ENCODE measurements at regions not wholly inside any gene's neighbourhood (a gene's known extent, or its start where the extent isn't known, plus 50 kb on each side); places are given as distances from the start of the nearest gene placed in this dataset.

GRCh38 chr13:95477187-95477586 lies 75.3 kb upstream of the CLDN10 start:
- Histone ChIP-seq H3K79me2 (ENCODE audit: control insufficient read depth, low read length) (no peaks in the 10 kb centered on the region), H4K20me1 (ENCODE audit: control insufficient read depth, insufficient read depth, low read depth, low read length) (no peaks in the 10 kb centered on the region), H3K36me3 (ENCODE audit: control insufficient read depth, low read length) (no peaks in the 10 kb centered on the region), H3K9me3 (ENCODE audit: control insufficient read depth, insufficient read depth, low read length) (no peaks in the 10 kb centered on the region), H3K4me1 (ENCODE audit: control insufficient read depth, low read length) (peaks cover 7% of the 10 kb centered on the region), H3K9me2 (replicated peaks; ENCODE audit: control insufficient read depth, low read length) (no peaks in the 10 kb centered on the region), H3K27me3 (ENCODE audit: control insufficient read depth, low read length) (peaks cover 11% of the 10 kb centered on the region), H3K4me3 (ENCODE audit: low read length) (no peak overlapping the region), H3K27ac (ENCODE audit: low read depth, low read length) (no peak overlapping the region), H3K4me2 (ENCODE audit: low read length) (no peak overlapping the region), H3F3A (ENCODE audit: control insufficient read depth, insufficient read depth) (no peaks in the 10 kb centered on the region)
- TF ChIP-seq EZH2phosphoT487 (IDR thresholded peaks at IDR 0.05; ENCODE audit: borderline replicate concordance, low read length): no peak
- no peak for TF ChIP-seq CTCF (IDR thresholded peaks at IDR 0.05; ENCODE audit: low read depth, low read length, poor library complexity, severe bottlenecking)

GRCh38 chr13:95479731-95480130 lies 72.8 kb upstream of the CLDN10 start:
- Histone ChIP-seq H3K27me3 (ENCODE audit: control insufficient read depth, low read length) (peaks cover 11% of the 10 kb centered on the region), H3K4me2 (ENCODE audit: low read length) (no peak overlapping the region), H3F3A (ENCODE audit: control insufficient read depth, insufficient read depth) (no peaks in the 10 kb centered on the region), H3K9me3 (ENCODE audit: control insufficient read depth, insufficient read depth, low read length) (no peaks in the 10 kb centered on the region), H3K4me3 (ENCODE audit: low read length) (no peak overlapping the region), H3K36me3 (ENCODE audit: control insufficient read depth, low read length) (no peaks in the 10 kb centered on the region), H3K27ac (ENCODE audit: low read depth, low read length) (no peak overlapping the region), H4K20me1 (ENCODE audit: control insufficient read depth, insufficient read depth, low read depth, low read length) (no peaks in the 10 kb centered on the region), H3K9me2 (replicated peaks; ENCODE audit: control insufficient read depth, low read length) (no peaks in the 10 kb centered on the region), H3K79me2 (ENCODE audit: control insufficient read depth, low read length) (no peaks in the 10 kb centered on the region), H3K4me1 (ENCODE audit: control insufficient read depth, low read length) (peaks cover 7% of the 10 kb centered on the region)
- TF ChIP-seq EZH2phosphoT487 (IDR thresholded peaks at IDR 0.05; ENCODE audit: borderline replicate concordance, low read length) (no peak), CTCF (IDR thresholded peaks at IDR 0.05; ENCODE audit: low read depth, low read length, poor library complexity, severe bottlenecking) (no peak)

GRCh38 chr13:95480131-95480545 lies 72.4 kb upstream of the CLDN10 start:
- Histone ChIP-seq H3K4me2 (ENCODE audit: low read length) (no peak overlapping the region), H3K27ac (ENCODE audit: low read depth, low read length) (no peak overlapping the region), H3K27me3 (ENCODE audit: control insufficient read depth, low read length) (peaks cover 11% of the 10 kb centered on the region), H3F3A (ENCODE audit: control insufficient read depth, insufficient read depth) (no peaks in the 10 kb centered on the region), H3K4me3 (ENCODE audit: low read length) (no peak overlapping the region), H3K79me2 (ENCODE audit: control insufficient read depth, low read length) (no peaks in the 10 kb centered on the region), H3K9me2 (replicated peaks; ENCODE audit: control insufficient read depth, low read length) (no peaks in the 10 kb centered on the region), H3K9me3 (ENCODE audit: control insufficient read depth, insufficient read depth, low read length) (no peaks in the 10 kb centered on the region), H4K20me1 (ENCODE audit: control insufficient read depth, insufficient read depth, low read depth, low read length) (no peaks in the 10 kb centered on the region), H3K4me1 (ENCODE audit: control insufficient read depth, low read length) (peaks cover 7% of the 10 kb centered on the region), H3K36me3 (ENCODE audit: control insufficient read depth, low read length) (no peaks in the 10 kb centered on the region)
- no peak for TF ChIP-seq CTCF (IDR thresholded peaks at IDR 0.05; ENCODE audit: low read depth, low read length, poor library complexity, severe bottlenecking)
- TF ChIP-seq EZH2phosphoT487 (IDR thresholded peaks at IDR 0.05; ENCODE audit: borderline replicate concordance, low read length): no peak

Measured in DOHH2 (cell line).